Vagina (tissue), 2 donors: ENCODE measurements at regions not wholly inside any gene's neighbourhood (a gene's known extent, or its start where the extent isn't known, plus 50 kb on each side); places are given as distances from the start of the nearest gene placed in this dataset.

Source experiments
- CTCF ChIP-seq, 3 experiments: fragments of 450-650 bp in 2 of 3; fragments of 200-600 bp in 1 of 3; sonication (generic) in 1 of 3; IDR thresholded peaks; one replicate each; pipeline ENCODE4 v1.5.1; 2017 to 2019; ENCODE audit warnings: antibody characterized with exemption in 3 of 3, mild to moderate bottlenecking in 2 of 3, moderate library complexity in 2 of 3
- POLR2A ChIP-seq, 2 donors: fragments of 450-650 bp; IDR thresholded peaks; one replicate each; pipeline ENCODE4 v1.6.1; 2017; ENCODE audit warnings: antibody characterized with exemption in 2 of 2, mild to moderate bottlenecking in 2 of 2, moderate library complexity in 2 of 2

DNA sequence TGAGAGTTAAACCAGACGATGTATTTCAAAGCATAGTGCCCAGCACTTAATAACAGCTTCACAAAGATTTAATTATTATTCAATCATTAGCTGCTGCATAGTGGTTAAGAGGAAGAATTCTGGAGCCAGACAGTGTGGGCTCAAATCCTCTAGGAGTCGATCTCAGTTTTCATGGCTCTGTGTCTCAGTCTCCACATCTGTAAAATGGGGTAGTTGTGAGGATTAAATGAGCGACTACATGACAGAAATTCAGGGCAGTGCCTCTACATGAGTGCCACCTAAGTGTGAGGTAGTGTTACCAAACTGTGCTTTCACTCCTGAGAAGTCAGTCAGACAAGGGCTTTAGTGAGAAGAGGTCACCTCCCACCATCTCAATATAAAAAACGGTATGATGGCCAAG, 81.7 kb upstream of the FGFR2 start:
- no peak for TF ChIP-seq CTCF (IDR thresholded peaks at IDR 0.05)
- TF ChIP-seq POLR2A (IDR thresholded peaks at IDR 0.05): no peak
